ENCODE measurements at regions not wholly inside any gene's neighbourhood (a gene's known extent, or its start where the extent isn't known, plus 50 kb on each side); places are given as distances from the start of the nearest gene placed in this dataset.

DNA sequence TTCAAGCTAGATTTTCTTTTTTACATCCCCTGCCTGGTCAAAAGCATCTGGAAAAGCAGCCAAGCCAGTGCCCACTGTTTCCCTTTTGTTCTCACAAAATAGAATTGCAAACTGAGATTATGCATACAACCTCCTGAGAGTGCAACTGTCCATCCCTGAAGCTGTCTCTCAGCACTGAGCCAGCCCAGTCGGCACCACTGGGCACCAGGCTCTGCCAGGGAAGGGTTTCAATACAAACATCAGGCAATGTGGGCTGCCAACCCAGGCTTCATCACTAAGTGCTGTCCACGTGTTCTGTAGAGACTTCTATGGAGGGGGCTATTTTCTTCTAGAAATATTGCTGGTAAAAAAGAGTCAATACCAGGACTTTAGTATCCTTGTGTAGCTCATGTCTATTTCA, 356.3 kb upstream of the TBL1XR1 start:
- no peak for TF ChIP-seq CTCF (conservative IDR thresholded peaks at IDR 0.05)
- TF ChIP-seq EZH2 (IDR thresholded peaks at IDR 0.05; ENCODE audit: low read depth): no peak

Measured in PC-9 (cell line).